Caki2 (cell line): ENCODE measurements at regions not wholly inside any gene's neighbourhood (a gene's known extent, or its start where the extent isn't known, plus 50 kb on each side); places are given as distances from the start of the nearest gene placed in this dataset.
"Not testable (repeated sequence)": the region's sequence is repeated elsewhere in the genome, so short reads cannot be mapped to it uniquely, and the experiment has no call there.

ENCODE experiments used
- DNase-seq: peaks from one replicate; pipeline ENCODE4 v3.0.0-alpha.2; 2015; ENCODE audit warnings: low read depth
- in situ Hi-C: cut with HindIII; loops from 2 replicates; pipeline ENCODE4 v1.10.0; 2016; ENCODE audit warnings: low sequenced_read_pairs, low pct_unique_long_range_greater_than_20kb, mixed read lengths

GRCh38 chr1:219746141-219746540, 133.2 kb upstream of the ZC3H11B start:
- DNase-seq: no peak
- in situ Hi-C loops: no loop called here

DNA sequence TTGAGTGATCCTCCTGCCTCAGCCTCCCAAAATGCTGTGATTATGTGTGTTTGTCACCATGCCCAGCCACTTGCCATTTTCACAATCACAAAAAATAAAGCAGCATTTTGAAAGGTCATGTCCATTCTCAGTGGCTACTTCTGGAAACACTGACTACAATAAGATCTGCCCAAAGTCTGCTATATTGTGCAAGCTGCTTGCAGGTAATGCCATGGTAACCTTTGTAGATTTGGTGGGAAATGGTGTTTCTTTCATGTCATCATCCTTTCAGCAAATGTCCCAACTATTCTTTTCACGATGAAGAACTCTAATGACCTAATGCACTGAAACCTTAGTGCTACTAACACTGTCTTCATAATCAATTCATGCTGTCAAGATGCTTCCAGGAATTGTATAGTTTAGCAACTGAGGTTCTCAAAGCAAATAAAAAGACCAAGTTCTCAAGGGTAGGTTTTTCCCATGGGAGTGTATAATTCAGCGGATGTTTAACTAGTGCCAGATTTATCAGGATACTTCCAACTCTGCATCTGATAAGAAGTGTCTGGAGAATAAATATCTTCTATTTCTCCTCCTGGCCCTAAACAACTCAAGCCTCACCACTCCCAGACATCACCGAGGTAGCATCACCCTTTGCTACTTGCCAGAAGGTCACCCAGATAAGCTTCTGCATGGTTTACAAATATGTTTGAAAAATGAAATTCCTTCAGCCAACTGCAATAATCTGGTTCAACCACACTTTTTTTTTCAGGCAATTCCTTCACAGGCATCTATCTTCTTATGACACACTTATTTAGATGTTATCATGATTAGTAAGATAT, 132.0 kb upstream of the ZC3H11B start:
- in situ Hi-C loops: no loop called here
- no peak for DNase-seq

DNA sequence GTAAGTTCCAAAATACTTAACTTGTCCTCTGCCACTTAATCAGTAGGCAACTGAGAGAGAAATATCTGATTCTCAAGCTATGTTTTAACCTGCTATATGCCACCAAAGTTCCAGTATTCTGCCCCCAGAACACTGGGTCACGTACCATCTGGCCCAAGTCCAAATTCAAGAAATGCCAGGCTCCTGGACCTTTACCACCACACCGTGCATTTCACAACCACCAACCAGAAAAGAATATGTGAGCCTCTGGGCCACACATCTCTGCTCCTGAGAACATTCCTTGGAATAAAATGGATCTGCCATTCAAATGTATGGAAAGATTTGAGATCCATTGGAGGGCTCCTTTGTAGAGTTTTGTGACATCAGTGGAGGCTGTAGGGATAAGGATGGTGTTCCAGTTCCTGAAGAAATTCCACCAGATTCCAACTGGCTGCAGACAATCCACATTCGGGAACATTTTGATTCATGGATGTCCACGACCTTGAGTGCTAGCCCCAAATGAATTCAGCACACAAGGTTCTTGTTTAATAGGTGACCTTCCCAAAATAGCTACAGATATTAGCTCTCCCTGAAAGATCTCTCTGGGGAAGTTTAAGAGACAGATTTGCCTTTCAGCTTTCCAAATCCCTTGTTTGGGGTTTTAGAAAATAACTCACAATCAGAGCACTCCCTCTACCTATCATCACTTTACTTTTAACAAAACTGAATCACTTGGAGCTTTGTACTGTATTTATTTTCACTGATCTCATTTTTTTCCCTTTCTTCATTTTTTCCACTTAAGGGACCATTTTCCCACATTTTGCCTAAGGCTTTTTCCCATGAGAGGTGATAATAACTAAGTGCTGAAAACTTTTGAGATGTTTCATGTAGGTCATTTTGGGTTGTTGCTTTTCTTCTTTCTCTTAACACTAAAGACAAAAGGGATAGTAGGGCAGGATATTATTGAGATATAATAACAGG, 128.4 kb upstream of the ZC3H11B start:
- in situ Hi-C loops: no loop called here
- DNase-seq: no peak

- in situ Hi-C loops: no loop called here
- no peak for DNase-seq
Measured at GRCh38 chr1:219733511-219734174, 120.7 kb upstream of the ZC3H11B start.

- no peak for DNase-seq
- in situ Hi-C loops: no loop called here
Measured at GRCh38 chr1:219732814-219733491, 120.0 kb upstream of the ZC3H11B start.

GRCh38 chr1:219731771-219732170, 118.9 kb upstream of the ZC3H11B start:
- in situ Hi-C loops: no loop called here
- no peak for DNase-seq

DNA sequence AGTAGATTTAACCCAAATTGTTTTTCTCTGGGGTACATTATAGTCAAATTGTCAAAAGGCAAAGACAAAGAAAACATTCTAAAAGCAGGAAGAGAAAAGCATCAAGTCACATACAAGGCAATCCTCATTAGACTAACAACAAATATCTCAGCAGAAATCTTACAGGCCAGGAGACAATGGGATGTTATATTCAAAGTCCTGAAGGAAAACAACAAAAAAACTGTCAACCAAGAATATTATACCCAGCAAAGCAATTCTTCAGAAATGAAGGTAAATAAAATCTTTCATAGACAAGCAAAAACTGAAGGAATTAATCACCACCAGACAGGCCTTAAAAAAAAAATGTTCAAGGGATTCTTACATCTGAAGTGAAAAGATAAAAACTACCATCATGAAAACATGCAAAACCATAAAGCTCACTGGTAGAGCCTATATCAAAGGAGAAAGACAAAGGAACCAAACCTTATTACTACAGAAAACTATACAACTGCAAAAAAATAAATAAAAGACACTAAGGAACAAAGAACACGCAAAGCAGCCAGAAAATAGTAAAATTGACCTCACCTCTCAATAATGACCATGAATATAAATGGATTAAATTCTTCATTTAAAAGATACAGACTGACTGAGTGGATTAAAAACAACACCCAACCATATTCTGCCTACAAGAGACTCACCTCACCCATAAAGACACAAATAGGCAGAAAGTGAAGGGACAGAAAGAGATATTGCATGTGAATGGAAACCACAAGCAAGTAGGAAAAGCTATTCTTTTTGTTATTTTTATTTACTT, 113.8 kb upstream of the ZC3H11B start:
- no peak for DNase-seq
- in situ Hi-C loops: no loop called here

DNA sequence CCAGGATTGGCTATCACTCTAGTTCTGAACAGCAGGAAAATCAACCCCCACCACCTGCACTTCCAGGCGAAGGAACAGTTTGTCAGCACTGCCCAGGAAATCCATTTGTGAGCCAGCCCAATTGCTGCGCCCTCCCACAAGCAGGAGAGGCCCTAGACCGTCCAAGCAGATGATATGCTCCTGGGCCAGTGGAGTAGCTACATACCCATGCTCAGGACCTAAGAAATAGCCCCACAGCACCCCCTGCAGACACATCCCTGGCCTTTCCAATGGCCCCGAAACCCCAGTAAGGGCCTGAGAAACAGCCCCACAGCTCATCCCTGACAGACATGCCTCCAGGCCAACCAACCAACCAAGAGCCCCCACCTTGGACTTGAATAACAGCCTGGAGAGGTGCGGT, 111.5 kb upstream of the ZC3H11B start:
- DNase-seq: no peak
- in situ Hi-C loops: no loop called here

GRCh38 chr1:219717536-219717935, 104.6 kb upstream of the ZC3H11B start:
- DNase-seq: no peak
- in situ Hi-C loops: no loop called here

DNA sequence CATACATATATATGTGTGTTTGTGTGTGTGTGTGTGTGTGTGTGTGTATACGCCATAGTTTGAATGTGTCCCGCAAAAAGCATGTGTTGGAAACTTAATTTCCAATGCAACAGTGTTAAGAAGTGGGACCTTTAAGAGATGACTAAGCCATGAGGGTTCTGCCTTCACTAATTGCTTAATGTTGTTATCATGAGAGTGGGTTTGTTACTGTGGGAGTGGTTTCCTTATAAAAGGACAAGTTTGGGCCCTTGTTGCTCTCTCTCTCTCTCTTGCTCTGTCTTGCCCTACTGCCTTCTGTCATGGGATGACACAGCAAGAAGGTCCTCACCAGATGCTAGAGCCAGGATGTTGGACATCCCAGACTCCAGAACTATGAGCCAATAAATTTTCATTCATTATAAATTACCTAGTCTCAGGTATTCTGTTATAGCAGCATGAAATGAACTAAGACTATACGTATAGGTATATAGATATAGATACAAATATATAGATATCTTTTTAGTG, 103.8 kb upstream of the ZC3H11B start:
- in situ Hi-C loops: no loop called here
- no peak for DNase-seq

GRCh38 chr1:219713981-219714381, 101.1 kb upstream of the ZC3H11B start:
- DNase-seq: no peak
- in situ Hi-C loops: no loop called here

DNA sequence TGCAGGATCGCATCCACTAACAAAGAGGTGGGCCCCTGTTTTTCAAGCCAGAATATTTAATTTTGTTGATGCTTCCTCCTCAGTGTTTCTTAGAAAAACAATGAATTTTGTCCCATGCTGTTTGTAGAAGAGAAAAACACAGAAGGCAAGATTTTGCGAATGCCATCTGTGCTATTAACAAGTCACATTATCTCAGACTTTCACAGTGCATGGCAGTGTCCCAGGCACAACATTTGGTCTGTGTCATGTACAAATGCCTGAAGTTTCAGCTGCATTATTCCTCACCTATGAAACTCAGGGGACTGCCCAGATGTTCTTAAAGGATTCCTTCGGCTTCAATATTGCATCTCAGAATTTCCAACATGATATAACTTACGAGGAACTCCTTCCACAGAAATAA, 99.6 kb upstream of the ZC3H11B start:
- in situ Hi-C loops: no loop called here
- no peak for DNase-seq

GRCh38 chr1:219710529-219711194, 97.8 kb upstream of the ZC3H11B start:
- DNase-seq: peak; percentile 31
- in situ Hi-C loops: no loop called here

- in situ Hi-C loops: no loop called here
- no peak for DNase-seq
Measured at GRCh38 chr1:219708919-219709543, 96.1 kb upstream of the ZC3H11B start.

DNA sequence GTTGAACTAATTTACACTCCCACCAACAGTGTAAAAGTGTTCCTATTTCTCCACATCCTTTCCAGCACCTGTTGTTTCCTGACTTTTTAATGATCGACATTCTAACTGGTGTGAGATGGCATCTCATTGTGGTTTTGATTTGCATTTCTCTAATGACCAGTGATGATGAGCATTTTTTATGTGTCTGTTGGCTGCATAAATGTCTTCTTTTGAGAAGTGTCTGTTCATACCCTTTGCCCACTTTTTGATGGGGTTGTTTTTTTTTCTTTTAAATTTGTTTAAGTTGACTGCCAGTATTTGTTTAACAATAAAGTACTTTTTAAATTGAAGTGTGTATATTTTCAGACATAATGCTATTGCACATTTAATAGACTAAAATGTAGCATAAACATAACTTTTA, 95.0 kb upstream of the ZC3H11B start:
- in situ Hi-C loops, DNase-seq: not testable (repeated sequence)

DNA sequence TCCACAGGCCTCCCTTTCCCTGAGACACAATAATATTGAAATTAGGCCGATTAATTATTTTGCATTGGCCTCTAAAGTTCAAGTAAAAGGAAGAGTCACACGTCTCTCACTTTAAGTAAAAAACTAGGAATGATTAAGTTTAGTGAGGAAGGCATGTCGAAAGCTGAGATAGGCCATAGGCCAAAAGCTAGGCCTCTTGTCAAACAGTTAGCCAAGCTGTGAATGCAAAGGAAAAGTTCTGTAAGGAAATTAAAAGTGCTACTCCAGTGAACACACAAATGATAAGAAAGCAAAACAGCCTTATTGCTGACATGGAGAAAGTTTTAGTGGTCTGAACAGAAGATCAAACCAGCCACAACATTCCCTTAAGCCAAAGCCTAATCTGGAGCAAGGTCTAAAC, 91.4 kb upstream of the ZC3H11B start:
- in situ Hi-C loops, DNase-seq: not testable (repeated sequence)

DNA sequence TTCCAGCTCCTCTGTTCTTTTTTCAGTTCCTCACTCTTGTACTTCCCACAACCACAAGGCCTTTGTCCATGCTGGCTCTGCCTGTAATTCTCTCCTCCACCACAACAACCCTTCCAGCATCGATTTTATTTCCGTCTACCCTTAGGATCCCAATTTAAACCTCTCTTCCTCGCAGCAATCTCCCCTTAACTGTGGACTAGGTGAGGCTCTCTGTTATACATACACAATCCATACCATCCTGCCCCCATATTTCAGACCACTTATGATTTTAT, 90.4 kb upstream of the ZC3H11B start:
- in situ Hi-C loops: no loop called here
- no peak for DNase-seq
